Ascending aorta (tissue), 2 donors: ENCODE measurements at regions not wholly inside any gene's neighbourhood (a gene's known extent, or its start where the extent isn't known, plus 50 kb on each side); places are given as distances from the start of the nearest gene placed in this dataset.

Experiments used
- DNase-seq, 2 donors: peaks; one replicate each; pipeline ENCODE4 v3.0.0-alpha.2; 2019; ENCODE audit warnings: low spot score in 2 of 2
- H3K27ac ChIP-seq, 2 donors: fragments of 200-600 bp; sonication (generic); one replicate each; pipeline ENCODE4 v1.5.1; 2016 to 2017; ENCODE audit warnings: mild to moderate bottlenecking in 1 of 2
- H3K27me3 ChIP-seq: fragments of 200-600 bp; sonication (generic); one replicate; pipeline ENCODE4 v1.5.1; 2017
- H3K36me3 ChIP-seq, 2 donors: fragments of 200-600 bp; sonication (generic); one replicate each; pipeline ENCODE4 v1.5.1; 2016
- H3K4me1 ChIP-seq, 2 donors: fragments of 200-600 bp; sonication (generic); one replicate each; pipeline ENCODE4 v1.5.1; 2016 to 2017; ENCODE audit warnings: mild to moderate bottlenecking in 1 of 2
- H3K4me3 ChIP-seq, 2 donors: fragments of 200-600 bp; sonication (generic); one replicate each; pipeline ENCODE4 v1.5.1; 2016 to 2017; ENCODE audit warnings: mild to moderate bottlenecking in 1 of 2
- H3K9me3 ChIP-seq, 2 donors: fragments of 200-600 bp; sonication (generic); one replicate each; pipeline ENCODE4 v1.5.1; 2016
- intact Hi-C: fragments of 100-400 bp; cut with DNase I; formaldehyde crosslinking; loops from one replicate; pipeline ENCODE4 v1.15.1; 2023
- TF ChIP-seq, protein P1 (sequence below), 3 experiments: fragments of 200-600 bp in 2 of 3; fragments of 450-650 bp in 1 of 3; sonication (generic) in 2 of 3; IDR thresholded peaks; one replicate each; pipeline ENCODE4 v1.5.1; 2016 to 2019; ENCODE audit warnings: antibody characterized with exemption in 3 of 3, mild to moderate bottlenecking in 1 of 3, moderate library complexity in 1 of 3

DNA sequence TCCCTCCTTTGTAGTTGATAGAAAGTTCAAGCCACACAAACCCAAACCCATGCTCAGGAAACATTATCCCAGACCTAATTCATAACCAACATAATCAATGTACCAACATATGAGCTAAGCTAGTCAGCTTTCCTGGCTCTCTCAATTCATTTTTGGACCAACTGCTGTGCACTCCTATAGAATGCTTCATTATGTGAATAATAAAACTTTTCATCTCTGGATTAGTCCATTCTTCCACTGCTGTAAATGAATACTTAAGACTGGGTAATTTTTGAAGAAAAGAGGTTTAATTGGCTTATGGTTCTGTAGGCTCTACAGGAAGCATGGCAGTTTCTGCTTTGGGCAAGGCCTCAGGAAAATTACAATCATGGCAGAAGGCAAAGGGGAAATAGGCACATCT lies 651.9 kb downstream of the RERGL start:
- DNase-seq, result no peak
- H3K36me3 ChIP-seq, result no peaks in the 10 kb centered on the region
- no peak overlapping the region for H3K4me3 ChIP-seq
- intact Hi-C loops, result no loop called here
- no peaks in the 10 kb centered on the region for H3K4me1 ChIP-seq
- TF ChIP-seq, protein P1, sequence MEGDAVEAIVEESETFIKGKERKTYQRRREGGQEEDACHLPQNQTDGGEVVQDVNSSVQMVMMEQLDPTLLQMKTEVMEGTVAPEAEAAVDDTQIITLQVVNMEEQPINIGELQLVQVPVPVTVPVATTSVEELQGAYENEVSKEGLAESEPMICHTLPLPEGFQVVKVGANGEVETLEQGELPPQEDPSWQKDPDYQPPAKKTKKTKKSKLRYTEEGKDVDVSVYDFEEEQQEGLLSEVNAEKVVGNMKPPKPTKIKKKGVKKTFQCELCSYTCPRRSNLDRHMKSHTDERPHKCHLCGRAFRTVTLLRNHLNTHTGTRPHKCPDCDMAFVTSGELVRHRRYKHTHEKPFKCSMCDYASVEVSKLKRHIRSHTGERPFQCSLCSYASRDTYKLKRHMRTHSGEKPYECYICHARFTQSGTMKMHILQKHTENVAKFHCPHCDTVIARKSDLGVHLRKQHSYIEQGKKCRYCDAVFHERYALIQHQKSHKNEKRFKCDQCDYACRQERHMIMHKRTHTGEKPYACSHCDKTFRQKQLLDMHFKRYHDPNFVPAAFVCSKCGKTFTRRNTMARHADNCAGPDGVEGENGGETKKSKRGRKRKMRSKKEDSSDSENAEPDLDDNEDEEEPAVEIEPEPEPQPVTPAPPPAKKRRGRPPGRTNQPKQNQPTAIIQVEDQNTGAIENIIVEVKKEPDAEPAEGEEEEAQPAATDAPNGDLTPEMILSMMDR (IDR thresholded peaks at IDR 0.05), result no peak
- H3K27me3 ChIP-seq, result no peaks in the 10 kb centered on the region
- H3K9me3 ChIP-seq, result no peaks in the 10 kb centered on the region
- no peak overlapping the region for H3K27ac ChIP-seq

DNA sequence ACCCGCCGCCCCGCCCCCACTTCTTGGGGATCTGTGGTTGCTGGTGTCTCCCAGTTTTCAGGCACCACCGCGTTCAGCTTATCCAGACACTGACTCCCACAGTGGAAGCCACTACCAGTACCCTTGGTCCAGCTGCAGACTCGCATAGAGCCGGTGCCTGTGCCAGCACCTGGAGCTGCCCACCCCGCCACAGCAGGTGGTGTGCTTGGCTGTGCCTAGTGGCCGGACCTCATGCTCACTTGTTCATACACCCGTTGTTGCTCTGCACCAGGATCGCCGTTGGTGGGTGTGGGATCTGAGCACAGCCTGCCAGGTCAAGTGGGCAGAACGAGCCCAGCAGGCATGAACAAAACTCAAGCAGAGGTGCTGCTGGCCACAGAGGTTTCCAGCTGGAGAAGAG lies 673.2 kb downstream of the RERGL start:
- TF ChIP-seq, protein P1 (IDR thresholded peaks at IDR 0.05), result no peak

DNA sequence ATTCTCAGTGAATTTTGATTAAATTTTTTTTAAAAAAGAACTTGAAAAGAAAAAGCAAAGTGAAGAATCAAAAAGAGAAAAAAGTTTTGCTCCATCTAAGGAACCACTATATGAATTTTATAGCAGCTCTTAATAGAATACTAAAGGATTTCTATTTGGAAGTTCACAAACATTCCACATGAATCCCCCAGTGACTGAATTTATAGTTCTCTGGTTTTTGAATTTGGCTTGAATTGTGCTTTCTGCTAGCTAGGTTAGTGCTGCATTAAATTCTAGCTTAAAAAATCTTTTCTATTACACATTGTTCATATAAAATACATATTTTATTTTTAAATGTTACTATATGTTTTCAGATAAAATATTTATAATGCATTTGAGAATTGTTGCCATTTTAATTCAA lies 675.4 kb downstream of the RERGL start:
- Histone ChIP-seq H3K4me3 (no peak overlapping the region), H3K9me3 (no peaks in the 10 kb centered on the region), H3K27me3 (no peaks in the 10 kb centered on the region), H3K36me3 (no peaks in the 10 kb centered on the region), H3K4me1 (no peaks in the 10 kb centered on the region), H3K27ac (no peak overlapping the region)
- intact Hi-C loops, result no loop called here
- TF ChIP-seq, protein P1 (IDR thresholded peaks at IDR 0.05), result no peak
- DNase-seq, result no peak

More for the DNA sequence above, 673.2 kb downstream of the RERGL start:
- Histone ChIP-seq H3K4me1 (no peaks in the 10 kb centered on the region), H3K27me3 (no peaks in the 10 kb centered on the region), H3K9me3 (no peaks in the 10 kb centered on the region), H3K36me3 (no peaks in the 10 kb centered on the region), H3K27ac (no peak overlapping the region), H3K4me3 (no peak overlapping the region)
- DNase-seq, result no peak
- intact Hi-C loops, result no loop called here

DNA sequence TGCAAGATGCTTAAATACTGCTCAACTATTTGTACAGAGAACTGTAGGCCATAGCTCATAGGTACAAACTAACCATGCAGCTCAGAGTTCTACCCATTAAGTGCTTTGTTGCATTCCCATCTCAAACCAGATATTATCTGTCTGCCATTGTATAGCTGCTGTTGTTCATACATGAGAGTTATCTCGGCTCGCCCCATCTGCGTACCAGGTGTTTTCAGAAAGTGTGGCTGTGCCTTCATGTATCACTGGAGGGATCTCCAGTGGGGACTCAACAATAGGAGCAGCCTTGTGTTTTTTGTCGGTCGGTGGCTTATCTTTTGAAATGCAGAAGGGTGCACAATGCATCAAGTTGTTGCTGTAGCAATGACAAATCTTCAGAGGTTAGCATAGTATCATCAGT lies 678.3 kb downstream of the RERGL start:
- Histone ChIP-seq H3K36me3 (no peaks in the 10 kb centered on the region), H3K4me3 (no peak overlapping the region), H3K27ac (no peak overlapping the region), H3K27me3 (no peaks in the 10 kb centered on the region), H3K4me1 (no peaks in the 10 kb centered on the region), H3K9me3 (no peaks in the 10 kb centered on the region)
- intact Hi-C loops, result no loop called here
- TF ChIP-seq, protein P1 (IDR thresholded peaks at IDR 0.05), result no peak
- DNase-seq, result no peak

DNA sequence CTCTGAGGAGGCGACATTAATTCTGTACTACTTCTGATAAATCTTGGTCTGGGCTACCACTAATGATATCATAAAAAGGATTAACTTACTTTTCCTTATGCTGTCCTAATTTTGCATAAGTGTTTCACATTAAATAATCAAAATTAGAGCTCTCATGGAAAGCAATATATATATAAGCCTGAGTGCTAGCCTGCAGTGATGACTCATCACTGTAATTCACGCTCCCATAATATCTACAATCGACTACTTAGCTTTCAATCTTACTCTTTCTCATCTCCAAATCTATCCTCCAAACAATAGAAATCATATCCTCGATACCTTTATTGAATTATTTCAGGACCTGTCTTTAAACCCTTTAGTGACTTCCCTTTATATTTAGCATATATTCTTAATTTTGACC lies 701.3 kb downstream of the RERGL start:
- H3K27ac ChIP-seq, result no peak overlapping the region
- DNase-seq, result no peak
- no peaks in the 10 kb centered on the region for H3K27me3 ChIP-seq
- TF ChIP-seq, protein P1 (IDR thresholded peaks at IDR 0.05), result no peak
- H3K36me3 ChIP-seq, result no peaks in the 10 kb centered on the region
- intact Hi-C loops, result no loop called here
- H3K4me3 ChIP-seq, result no peak overlapping the region
- H3K9me3 ChIP-seq, result no peaks in the 10 kb centered on the region
- H3K4me1 ChIP-seq, result no peaks in the 10 kb centered on the region

DNA sequence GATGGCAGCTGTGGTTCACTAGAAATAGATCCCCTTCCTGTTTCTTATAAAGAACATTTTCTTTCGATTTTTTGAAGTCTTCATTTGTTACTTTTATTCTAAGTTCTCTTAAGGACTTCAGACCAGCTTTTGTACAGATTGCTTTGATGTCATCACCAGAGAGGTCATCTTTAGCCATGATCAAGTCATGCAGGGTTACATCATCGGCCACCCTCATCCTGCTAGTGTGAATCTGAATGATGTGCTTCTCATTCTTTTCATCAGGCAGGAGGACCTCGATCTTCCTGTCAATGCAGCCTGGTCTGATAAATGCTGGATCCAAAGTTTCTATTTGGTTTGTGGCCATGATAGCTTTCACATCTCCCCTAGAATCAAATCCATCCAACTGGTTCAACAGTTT lies 706.7 kb downstream of the RERGL start:
- Histone ChIP-seq H3K4me1 (no peaks in the 10 kb centered on the region), H3K9me3 (no peaks in the 10 kb centered on the region), H3K27me3 (no peaks in the 10 kb centered on the region), H3K27ac (no peak overlapping the region), H3K4me3 (no peak overlapping the region), H3K36me3 (no peaks in the 10 kb centered on the region)
- no peak for DNase-seq
- TF ChIP-seq, protein P1 (IDR thresholded peaks at IDR 0.05), result no peak
- intact Hi-C loops, result no loop called here
